IMR-90 (cell line): ENCODE measurements at regions not wholly inside any gene's neighbourhood (a gene's known extent, or its start where the extent isn't known, plus 50 kb on each side); places are given as distances from the start of the nearest gene placed in this dataset.

Source experiments
- ATAC-seq: fragments of 200-7000 bp; cut with Tn5 transposase; 2 replicates; pipeline ENCODE4 v1.9.1; 2020; ENCODE audit warnings: low read depth, mild to moderate bottlenecking, moderate library complexity
- BruUV-seq: library from RNA; stranded (reverse); fragments of 400-500 nt; replicated peaks from 2 replicates; lab custom pipeline; 2021; lab: Mats Ljungman, UMichigan
- CTCF ChIA-PET: fragments of 300-600 bp; formaldehyde crosslinking; extraction: SDS; loops from one replicate; lab custom pipeline; 2021; ENCODE audit warnings: antibody characterized with exemption; lab: Yijun Ruan, JAX
- POLR2A ChIA-PET: fragments of 300-600 bp; sonication (Branson Sonifier 250); formaldehyde crosslinking; loops from one replicate; lab custom pipeline; 2022; ENCODE audit warnings: antibody characterized with exemption; ENCODE audit not compliant: unreplicated experiment; lab: Charles Lee
- DNase-seq: peaks from one replicate; pipeline ENCODE4 v3.0.0; 2013
- H2AFZ ChIP-seq: replicated peaks from 2 replicates; pipeline ENCODE3; 2013; ENCODE audit warnings: low read length, mild to moderate bottlenecking; ENCODE audit not compliant: poor library complexity
- H2AK5ac ChIP-seq: 2 replicates; pipeline ENCODE4 v1.6.1; 2013; ENCODE audit warnings: low read depth, low read length, inconsistent platforms
- H2AK9ac ChIP-seq: replicated peaks from 2 replicates; pipeline ENCODE3; 2013; ENCODE audit warnings: mild to moderate bottlenecking, low read depth, low read length, moderate library complexity; ENCODE audit not compliant: poor library complexity
- H2BK120ac ChIP-seq: 2 replicates; pipeline ENCODE4 v1.6.1; 2013; ENCODE audit warnings: low read depth, low read length, inconsistent platforms
- H2BK15ac ChIP-seq: 3 replicates; pipeline ENCODE4 v1.6.1; 2013; ENCODE audit warnings: low read depth, low read length, inconsistent platforms
- H2BK20ac ChIP-seq: 2 replicates; pipeline ENCODE4 v1.6.1; 2013; ENCODE audit warnings: low read depth, mild to moderate bottlenecking, inconsistent platforms, low read length, moderate library complexity
- H2BK5ac ChIP-seq: 2 replicates; pipeline ENCODE4 v1.6.1; 2013; ENCODE audit warnings: mild to moderate bottlenecking, low read depth, low read length, inconsistent platforms; ENCODE audit not compliant: poor library complexity, severe bottlenecking
- H3K14ac ChIP-seq: replicated peaks from 2 replicates; pipeline ENCODE4 v1.6.1; 2013; ENCODE audit warnings: low read depth, low read length, inconsistent platforms
- H3K18ac ChIP-seq: 2 replicates; pipeline ENCODE4 v1.6.1; 2013; ENCODE audit warnings: low read depth, low read length, control low read depth
- H3K23ac ChIP-seq: 2 replicates; pipeline ENCODE4 v1.6.1; 2013; ENCODE audit warnings: low read depth, low read length, inconsistent platforms
- H3K27ac ChIP-seq: 2 replicates; pipeline ENCODE4 v1.5.1; 2013; ENCODE audit warnings: mild to moderate bottlenecking, control low read depth, low read length; ENCODE audit not compliant: insufficient read depth
- H3K27me3 ChIP-seq: 2 replicates; pipeline ENCODE4 v1.6.1; 2013; ENCODE audit warnings: low read length; ENCODE audit not compliant: control insufficient read depth, insufficient read depth
- H3K36me3 ChIP-seq: 2 replicates; pipeline ENCODE4 v1.6.1; 2013; ENCODE audit warnings: low read length, mixed read lengths; ENCODE audit not compliant: control insufficient read depth, insufficient read depth
- H3K4ac ChIP-seq: 2 replicates; pipeline ENCODE4 v1.6.1; 2013; ENCODE audit warnings: low read depth, low read length, inconsistent platforms
- H3K4me1 ChIP-seq: 2 replicates; pipeline ENCODE4 v1.6.1; 2013; ENCODE audit warnings: low read length, mixed read lengths; ENCODE audit not compliant: control insufficient read depth, insufficient read depth
- H3K4me2 ChIP-seq: 2 replicates; pipeline ENCODE4 v1.6.1; 2013; ENCODE audit warnings: low read depth, mild to moderate bottlenecking, control low read depth, low read length, moderate library complexity
- H3K4me3 ChIP-seq: 2 replicates; pipeline ENCODE4 v1.5.1; 2013; ENCODE audit warnings: low read depth, mild to moderate bottlenecking, control low read depth, low read length, moderate library complexity; ENCODE audit not compliant: insufficient read depth
- H3K56ac ChIP-seq: 2 replicates; pipeline ENCODE4 v1.6.1; 2013; ENCODE audit warnings: low read length, inconsistent platforms; ENCODE audit not compliant: insufficient read depth; ENCODE audit errors: extremely low read depth
- H3K79me1 ChIP-seq, 2 experiments: 2 replicates each; pipeline ENCODE4 v1.6.1; 2013; ENCODE audit warnings: low read length in 2 of 2, inconsistent platforms in 1 of 2, low read depth in 1 of 2
- H3K9ac ChIP-seq: 2 replicates; pipeline ENCODE4 v1.6.1; 2013; ENCODE audit warnings: low read depth, low read length, control low read depth
- H3K9me1 ChIP-seq: 2 replicates; pipeline ENCODE4 v1.6.1; 2013; ENCODE audit warnings: low read length, inconsistent platforms; ENCODE audit not compliant: insufficient read depth
- H3K9me3 ChIP-seq: 2 replicates; pipeline ENCODE4 v1.6.1; 2013; ENCODE audit warnings: low read length; ENCODE audit not compliant: control insufficient read depth, insufficient read depth
- H4K20me1 ChIP-seq: 2 replicates; pipeline ENCODE4 v1.6.1; 2013; ENCODE audit warnings: low read length, inconsistent platforms; ENCODE audit not compliant: insufficient read depth
- H4K5ac ChIP-seq: 2 replicates; pipeline ENCODE4 v1.6.1; 2013; ENCODE audit warnings: mild to moderate bottlenecking, low read depth, low read length, control low read depth
- H4K8ac ChIP-seq, 2 experiments: 2 replicates each; pipeline ENCODE4 v1.6.1; 2013; ENCODE audit warnings: low read depth in 2 of 2, low read length in 2 of 2, control low read depth in 1 of 2, inconsistent platforms in 1 of 2
- H4K91ac ChIP-seq: 2 replicates; pipeline ENCODE4 v1.6.1; 2013; ENCODE audit warnings: low read depth, low read length, inconsistent platforms; ENCODE audit not compliant: insufficient read depth
- BHLHE40 ChIP-seq: fragments of 150-350 bp; IDR thresholded peaks from 2 replicates; pipeline ENCODE4 v1.6.1; 2016; ENCODE audit warnings: mild to moderate bottlenecking, low read depth, low read length
- CEBPB ChIP-seq: IDR thresholded peaks from 2 replicates; pipeline ENCODE4 v1.6.1; 2012; ENCODE audit warnings: low read depth, low read length, improper control_type of control experiment
- CTCF ChIP-seq: conservative IDR thresholded peaks from 2 replicates; pipeline ENCODE4 v1.5.1; 2012; ENCODE audit warnings: mild to moderate bottlenecking, low read depth, low read length, improper control_type of control experiment
- MAZ ChIP-seq: IDR thresholded peaks from 2 replicates; pipeline ENCODE4 v1.6.1; 2012; ENCODE audit warnings: low read depth, mild to moderate bottlenecking, low read length, improper control_type of control experiment, moderate library complexity, borderline replicate concordance
- RAD21 ChIP-seq: IDR thresholded peaks from 2 replicates; pipeline ENCODE4 v1.6.1; 2012; ENCODE audit warnings: low read length, improper control_type of control experiment
- RCOR1 ChIP-seq: IDR thresholded peaks from 2 replicates; pipeline ENCODE4 v1.6.1; 2012; ENCODE audit warnings: mild to moderate bottlenecking, low read length, improper control_type of control experiment; ENCODE audit not compliant: insufficient replicate concordance
- RFX5 ChIP-seq: IDR thresholded peaks from 2 replicates; pipeline ENCODE4 v1.8.0; 2012; ENCODE audit warnings: low read depth, mild to moderate bottlenecking, low read length, moderate library complexity
- SMC3 ChIP-seq: fragments of 150-350 bp; IDR thresholded peaks from 2 replicates; pipeline ENCODE4 v1.6.1; 2016; ENCODE audit warnings: low read depth, mild to moderate bottlenecking, antibody characterized with exemption, low read length, moderate library complexity
- USF2 ChIP-seq: fragments of 150-350 bp; IDR thresholded peaks from 2 replicates; pipeline ENCODE4 v1.6.1; 2017; ENCODE audit warnings: mild to moderate bottlenecking, antibody characterized with exemption, low read length, low read depth
- WGBS, 2 experiments: methylation state at CpG; one replicate each; pipeline versions ENCODE4 v1.1.5 to v1.1.7; 2013; ENCODE audit warnings: missing lambda C conversion rate in 2 of 2; ENCODE audit not compliant: insufficient read length in 1 of 2; ENCODE audit errors: extremely low coverage in 2 of 2; 5-methylcytosine and 5-hydroxymethylcytosine counted together
- dilution Hi-C: fragments of 300-500 bp; cut with HindIII; formaldehyde crosslinking; loops from one replicate; pipeline ENCODE4 v1.14.3; 2018; ENCODE audit warnings: low sequenced_read_pairs; ENCODE audit not compliant: unreplicated experiment
- in situ Hi-C: fragments of 300-500 bp; cut with MboI; formaldehyde crosslinking; loops from 3 replicates; pipeline ENCODE4 v1.14.3; 2019; ENCODE audit warnings: low sequenced_read_pairs, inconsistent platforms, mixed read lengths
- intact Hi-C: fragments of 100-400 bp; cut with micrococcal nuclease; formaldehyde crosslinking; loops from 2 replicates; pipeline ENCODE4 v1.10.0; 2022

DNA sequence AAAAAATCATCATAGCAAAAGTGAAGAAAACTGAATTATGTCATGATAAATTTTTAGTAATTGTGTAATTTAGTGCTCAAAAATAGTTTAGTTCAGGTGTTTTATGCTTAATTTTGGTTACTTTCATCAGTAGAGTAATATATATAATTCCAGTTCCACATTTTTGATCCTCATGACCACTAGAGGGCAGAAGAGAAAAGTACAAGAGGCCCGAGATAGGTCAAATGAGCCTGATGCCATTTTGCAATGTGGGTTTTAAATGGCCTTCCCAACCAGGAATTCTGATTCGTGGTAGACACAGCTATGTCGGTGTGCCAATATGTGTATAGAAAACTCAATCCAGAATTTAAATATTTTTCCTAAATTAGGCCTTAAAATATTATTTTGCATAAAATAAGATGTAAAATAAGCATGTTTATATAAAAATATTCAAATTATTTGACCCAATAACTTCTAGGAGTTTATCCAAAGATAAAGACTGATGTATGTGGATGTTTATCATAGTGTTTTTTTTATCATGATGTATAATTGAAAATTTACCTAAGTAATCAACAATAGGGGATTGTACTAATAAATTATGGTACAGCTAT is 159.7 kb upstream of the RPS6KA2 start:
- Histone ChIP-seq H3K27me3 (no peaks in the 10 kb centered on the region), H3K9me1 (no peaks in the 10 kb centered on the region), H3K4me2 (no peak overlapping the region), H2BK15ac (no peak overlapping the region), H3K9me3 (no peaks in the 10 kb centered on the region), H3K79me1 (no peaks in the 10 kb centered on the region), H2BK5ac (no peak overlapping the region), H3K14ac (no peak overlapping the region), H2AFZ (no peak overlapping the region), H3K36me3 (no peaks in the 10 kb centered on the region), H4K20me1 (no peaks in the 10 kb centered on the region), H4K5ac (no peak overlapping the region), H3K9ac (no peak overlapping the region), H2AK9ac (no peak overlapping the region), H3K4me1 (no peaks in the 10 kb centered on the region), H3K27ac (no peak overlapping the region), H2BK120ac (no peak overlapping the region), H3K23ac (no peak overlapping the region), H3K18ac (no peak overlapping the region), H3K56ac (no peak overlapping the region), H4K8ac (no peak overlapping the region), H3K4me3 (no peak overlapping the region), H3K4ac (no peak overlapping the region), H2BK20ac (no peak overlapping the region), H4K91ac (no peak overlapping the region), H2AK5ac (no peak overlapping the region)
- BruUV-seq: no TSS peak
- in situ Hi-C loops (loop anchor here (5.0 kb wide), 1 partner anchor 206 kb away; no protein-coding TSS in a partner anchor), intact Hi-C loops (loop anchor here (1.0 to 5.0 kb wide), 3 partner anchors 165 to 356 kb away; no protein-coding TSS in a partner anchor), dilution Hi-C loops (no loop called here)
- WGBS, 2 experiments: no CpG with 5 or more reads among the region's 3 CpGs
- ChIA-PET POLR2A (no interaction called here), CTCF (interaction anchor here (0.5 to 2.4 kb wide), 4 partner anchors 167 to 1443 kb away, joined by 3 to 14 read pairs (median 6); no protein-coding TSS in a partner anchor)
- DNase-seq (peak; percentile 65), ATAC-seq (peak; percentile 71)
- TF ChIP-seq RAD21 (peak; percentile 68), CEBPB (no peak), USF2 (no peak), SMC3 (peak; percentile 57), BHLHE40 (no peak), CTCF (peak; percentile 71), MAZ (no peak), RCOR1 (no peak), RFX5 (no peak)
